HG02588 (cell line): ENCODE measurements at regions not wholly inside any gene's neighbourhood (a gene's known extent, or its start where the extent isn't known, plus 50 kb on each side); places are given as distances from the start of the nearest gene placed in this dataset.
"Not testable (repeated sequence)": the region's sequence is repeated elsewhere in the genome, so short reads cannot be mapped to it uniquely, and the experiment has no call there.

Experiments
- ATAC-seq: cut with Tn5 transposase; IDR thresholded peaks from one replicate; pipeline ENCODE4 v1.9.1; 2021; ENCODE audit warnings: mild to moderate bottlenecking, moderate library complexity; ENCODE audit not compliant: unreplicated experiment

DNA sequence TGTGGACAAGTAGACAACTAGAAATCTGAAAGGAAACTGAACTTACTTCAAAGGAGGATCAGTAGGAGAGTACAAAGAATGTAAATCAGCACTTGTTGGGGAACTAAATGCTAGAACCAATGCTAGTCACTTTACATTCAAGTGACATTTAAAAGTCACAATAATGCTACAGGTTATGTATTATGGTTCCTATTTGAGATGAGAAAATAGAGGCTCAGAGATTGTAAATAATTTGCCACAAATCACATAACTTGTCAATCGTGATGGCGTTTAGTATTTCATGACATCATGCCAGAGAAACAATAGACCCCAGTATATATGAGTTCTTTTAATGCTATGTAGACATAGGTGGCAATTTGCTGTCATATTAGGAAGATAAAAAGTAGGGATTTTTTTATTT is 467.8 kb upstream of the CBLB start:
- no peak for ATAC-seq

DNA sequence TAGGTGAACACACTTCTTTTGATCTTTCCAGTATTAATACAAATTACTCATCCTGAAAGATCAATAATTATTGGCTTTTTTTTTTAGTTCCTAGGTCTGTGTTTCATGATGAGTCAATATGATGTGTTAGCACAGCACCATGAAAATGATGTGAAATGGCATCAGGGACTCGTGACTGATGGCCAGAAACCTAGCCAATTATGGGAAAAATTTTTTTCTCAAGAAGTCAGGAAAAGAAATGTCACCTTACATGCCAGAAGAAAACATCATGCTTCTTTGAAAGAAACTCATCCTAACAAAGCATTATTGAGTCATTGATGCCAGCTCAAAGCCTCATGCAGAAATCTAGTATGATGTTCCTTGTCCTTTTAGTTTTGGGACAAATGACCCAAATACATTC is 468.3 kb upstream of the CBLB start:
- ATAC-seq = no peak

DNA sequence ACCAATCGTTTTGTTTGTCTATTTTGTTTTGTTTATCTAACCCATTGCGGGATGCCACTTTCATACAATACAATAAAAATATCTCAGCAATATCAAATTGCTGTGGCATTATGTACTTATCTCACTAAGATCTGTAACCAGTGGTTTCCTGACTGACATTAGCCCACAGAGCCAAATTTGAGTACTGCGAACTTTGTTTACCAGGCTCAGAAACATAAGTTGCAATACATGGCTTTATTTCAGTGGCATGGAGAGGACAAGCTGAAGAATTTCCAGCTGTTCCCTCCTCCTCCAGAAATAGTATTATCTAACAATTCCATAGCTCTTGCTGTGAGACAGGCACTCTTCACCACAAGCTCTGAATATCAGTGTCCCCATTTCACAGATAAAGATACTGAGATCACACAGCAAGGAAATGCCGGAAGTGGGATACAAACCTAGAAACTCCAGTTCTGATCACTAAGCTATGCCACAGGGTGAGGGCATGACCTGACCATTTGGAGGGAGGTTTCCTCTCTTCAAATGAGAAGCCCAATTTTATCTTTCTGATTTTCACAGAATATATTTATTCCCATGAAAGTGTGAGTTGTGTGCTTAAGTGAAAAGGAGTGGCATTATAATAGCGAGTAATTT is 469.9 kb upstream of the CBLB start:
- ATAC-seq = no peak

DNA sequence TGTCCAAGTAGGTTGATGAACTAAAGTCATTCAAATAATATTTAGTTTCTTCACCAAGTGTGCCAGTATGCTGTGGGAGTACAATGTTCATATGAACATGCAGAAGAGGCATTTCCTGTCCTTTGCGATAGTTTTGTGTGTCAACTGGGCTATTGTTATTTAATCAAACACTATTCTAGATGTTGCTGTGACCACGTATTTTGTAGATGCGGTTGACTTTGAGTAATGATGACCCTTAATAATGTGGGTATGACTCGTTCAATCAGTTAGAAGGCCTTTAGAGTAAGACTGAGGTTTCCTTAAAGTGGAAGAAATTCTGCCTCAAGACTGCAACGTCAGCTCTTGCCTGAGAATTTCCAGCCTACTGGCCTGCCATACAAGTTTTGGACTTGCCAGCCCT is 470.7 kb upstream of the CBLB start:
- ATAC-seq = no peak

DNA sequence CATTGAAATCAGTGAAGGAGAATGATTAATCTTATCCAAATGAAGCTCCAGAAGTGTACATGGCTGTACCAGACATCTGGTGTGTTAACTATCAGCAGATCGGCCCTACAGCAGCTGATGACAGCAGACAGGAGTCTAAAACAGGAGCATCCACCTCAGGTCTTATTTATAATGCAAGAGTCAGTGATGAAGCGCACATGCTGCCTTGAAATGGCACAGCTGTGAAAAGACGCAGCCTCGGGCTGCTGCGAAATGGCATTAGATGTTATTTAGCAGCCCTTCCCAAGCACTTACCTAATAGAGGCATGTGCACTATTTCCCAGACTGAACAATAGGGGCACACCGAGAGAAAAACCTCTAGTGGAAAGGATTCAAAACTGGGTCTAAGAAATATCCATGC is 472.3 kb upstream of the CBLB start:
- ATAC-seq = no peak

DNA sequence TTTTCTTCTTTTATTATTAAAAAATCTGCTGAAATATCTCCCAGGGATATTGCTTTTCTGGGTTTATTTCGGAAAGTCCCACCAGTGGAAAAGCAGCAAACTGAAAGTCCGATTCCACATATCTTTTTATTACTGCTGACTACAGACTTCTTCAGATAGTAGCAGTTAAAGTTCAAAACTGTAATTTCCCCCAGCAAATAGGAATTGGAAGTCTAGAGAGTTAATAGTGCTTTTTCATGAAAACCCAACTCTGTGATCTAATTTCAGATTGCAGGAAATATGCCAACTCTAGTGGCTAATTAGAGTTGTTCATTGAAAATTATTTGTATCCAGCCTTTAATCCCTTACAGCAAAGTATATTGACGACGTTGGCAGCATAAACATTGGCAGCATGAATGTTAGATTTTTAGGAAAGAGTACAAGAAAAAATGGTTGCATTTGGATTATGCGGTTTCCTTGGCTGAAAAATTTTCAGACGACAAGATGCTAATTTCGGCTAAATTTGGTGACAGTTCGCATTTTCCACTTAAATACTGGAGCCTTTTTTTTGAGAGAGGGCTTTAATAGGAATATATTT is 472.9 kb upstream of the CBLB start:
- no peak for ATAC-seq

DNA sequence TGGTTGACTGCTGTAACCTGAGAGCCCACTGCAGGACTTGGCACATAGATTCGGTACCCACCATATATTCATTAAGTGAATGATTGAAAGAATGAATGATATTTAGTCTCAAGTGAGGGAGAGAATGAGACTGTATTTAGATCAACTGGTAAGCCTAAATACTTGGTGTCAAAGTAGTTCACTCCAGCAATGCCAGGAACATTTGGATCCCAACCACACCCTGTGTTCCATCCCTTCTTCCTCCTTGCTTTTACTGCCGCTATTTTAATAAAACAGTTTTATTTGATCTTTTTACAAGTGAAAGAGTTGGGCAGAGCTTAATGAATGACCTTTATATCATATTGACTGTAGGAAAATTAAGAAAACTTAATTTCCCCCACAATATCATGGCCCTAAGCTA is 473.6 kb upstream of the CBLB start:
- ATAC-seq = no peak

DNA sequence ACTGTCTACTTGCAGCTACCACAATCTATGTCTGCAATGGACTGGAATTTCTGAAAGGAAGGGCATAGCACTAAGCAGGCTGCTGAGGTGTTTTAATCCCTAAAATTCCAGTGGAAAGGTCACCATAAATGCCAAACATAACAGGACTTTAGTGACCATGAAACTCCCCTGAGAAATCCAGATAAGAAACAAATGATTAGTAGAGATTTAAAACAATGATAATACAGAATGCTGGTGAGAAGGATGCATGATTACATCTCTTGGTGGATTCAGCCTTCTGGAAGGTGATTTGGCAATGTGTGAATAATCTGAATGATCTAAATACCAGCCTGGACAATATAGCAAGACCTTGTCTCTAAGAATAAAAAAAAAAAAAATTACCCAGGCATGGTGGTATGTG is 475.0 kb upstream of the CBLB start:
- no peak for ATAC-seq

DNA sequence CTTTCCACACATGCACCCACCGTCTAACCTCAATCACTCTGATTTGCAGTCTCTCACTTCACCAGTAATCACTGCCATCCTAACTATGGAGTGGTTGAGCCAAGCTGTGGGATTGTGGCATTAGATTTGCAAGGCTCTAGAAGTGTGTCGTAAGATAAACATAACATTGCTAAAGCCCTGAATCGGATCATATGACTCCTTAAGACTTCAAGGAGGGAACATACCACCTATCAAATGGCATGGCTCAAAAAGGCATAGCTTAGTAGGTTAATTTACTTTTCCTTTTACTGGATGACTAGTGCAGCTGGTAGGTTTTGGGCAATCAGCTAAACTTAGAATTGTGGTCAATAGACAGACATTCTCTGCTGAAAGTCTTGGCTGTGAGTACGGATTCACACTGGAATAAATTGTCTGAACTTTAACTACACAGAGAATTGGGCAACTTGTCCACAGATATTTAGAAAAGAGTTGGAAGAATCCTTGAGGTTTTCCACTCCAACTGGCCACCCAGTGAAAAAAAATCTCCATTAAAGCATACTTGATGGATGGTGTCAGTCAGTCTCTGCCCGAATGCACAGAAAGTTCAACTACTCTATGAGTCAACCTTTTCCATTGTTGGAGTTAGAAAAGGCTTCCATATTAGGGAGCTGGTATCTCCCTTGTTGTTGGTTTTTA is 476.7 kb upstream of the CBLB start:
- ATAC-seq = no peak

DNA sequence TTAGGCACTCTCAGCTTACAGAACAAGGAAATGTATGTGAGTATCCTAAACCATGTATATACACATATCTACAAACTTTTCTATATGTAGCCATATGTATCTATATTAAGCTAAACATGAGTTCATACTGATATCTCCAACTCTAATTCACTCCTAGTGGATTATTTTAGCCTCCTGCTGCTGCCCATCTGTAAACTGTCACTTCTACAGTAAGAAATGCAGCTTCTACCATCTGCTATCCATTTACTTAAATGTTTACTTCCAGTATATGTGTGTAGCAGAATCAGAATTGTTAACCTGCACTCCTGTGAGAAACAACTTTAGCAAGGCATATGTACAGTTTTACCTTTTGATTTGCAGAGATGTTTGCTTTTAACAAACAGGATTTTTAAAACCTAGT is 478.5 kb upstream of the CBLB start:
- no peak for ATAC-seq

DNA sequence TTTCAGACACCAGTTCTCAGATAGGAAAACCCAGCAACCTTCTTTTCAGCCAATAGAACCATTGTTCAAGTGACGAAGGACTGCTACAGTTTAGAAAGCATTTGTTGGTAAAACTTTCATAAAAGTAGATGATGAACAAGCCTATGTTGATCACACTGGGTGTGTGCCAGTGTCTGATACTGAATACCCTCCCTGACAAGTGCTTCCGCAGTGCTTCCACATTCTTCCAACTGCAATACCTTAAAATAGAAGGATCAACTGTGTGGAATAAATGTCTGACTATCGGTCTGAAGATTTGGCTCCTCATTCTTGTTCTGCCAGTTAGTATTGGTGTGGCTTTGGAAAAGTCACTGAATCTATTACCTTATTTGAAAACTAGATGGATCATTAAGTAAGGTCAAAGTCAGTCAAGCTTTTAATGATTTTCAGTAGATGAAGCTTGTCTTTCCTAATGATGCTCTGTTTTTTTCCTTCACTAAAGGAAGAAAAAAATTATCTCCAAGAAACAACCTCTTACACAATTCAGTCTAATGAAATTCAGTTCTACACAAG is 479.4 kb upstream of the CBLB start:
- ATAC-seq = no peak

DNA sequence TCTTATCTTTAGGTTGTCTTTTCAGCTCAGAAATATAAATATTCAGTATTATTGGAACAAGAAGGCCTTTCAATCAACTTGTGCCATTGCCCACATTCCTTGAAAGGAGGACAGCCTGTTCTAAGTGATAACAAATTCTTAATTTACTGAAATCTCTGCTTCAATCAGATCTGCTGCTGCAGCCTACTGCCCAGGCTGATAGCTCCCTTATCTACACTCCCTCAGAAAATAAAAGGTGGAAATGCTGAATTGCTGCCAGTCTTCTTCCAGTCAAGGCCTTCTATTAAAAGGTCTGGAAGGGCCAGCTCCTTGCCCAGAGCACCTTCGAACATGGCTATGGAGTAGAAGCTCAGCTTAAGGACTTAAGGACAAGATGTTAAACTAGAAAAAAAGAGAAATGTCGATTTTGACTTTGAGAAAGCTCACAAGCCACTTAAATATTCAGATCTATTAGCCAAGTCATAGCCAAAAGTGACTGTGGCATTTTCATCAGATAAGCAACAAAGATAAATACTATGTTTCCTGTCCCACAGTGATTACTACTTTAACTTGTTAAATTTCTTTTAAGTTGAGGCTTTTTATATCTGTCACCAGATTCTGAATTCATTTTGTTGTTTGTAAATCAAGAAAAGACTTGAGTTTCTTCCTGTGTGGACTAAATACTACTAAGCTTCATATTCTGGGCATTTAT is 480.5 kb upstream of the CBLB start:
- no peak for ATAC-seq

DNA sequence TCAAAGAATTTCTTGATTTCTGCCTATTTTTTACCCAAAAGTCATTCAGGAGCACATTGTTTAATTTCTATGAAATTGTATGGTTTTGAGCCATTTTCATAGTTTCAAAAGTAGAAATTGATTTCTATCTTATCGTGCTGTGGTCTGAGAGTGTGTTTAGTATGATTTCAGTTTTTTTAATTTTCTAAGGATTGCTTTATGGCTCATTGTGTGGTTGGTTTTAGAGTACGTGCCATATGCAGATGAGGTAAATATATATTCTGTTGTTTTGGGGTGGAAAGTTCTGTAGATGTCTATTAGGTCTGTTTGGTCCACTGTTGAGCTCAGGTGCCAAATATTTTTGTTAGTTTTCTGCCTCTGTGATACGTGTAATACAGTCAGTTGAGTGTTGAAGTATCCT is 487.1 kb upstream of the CBLB start:
- no peak for ATAC-seq

DNA sequence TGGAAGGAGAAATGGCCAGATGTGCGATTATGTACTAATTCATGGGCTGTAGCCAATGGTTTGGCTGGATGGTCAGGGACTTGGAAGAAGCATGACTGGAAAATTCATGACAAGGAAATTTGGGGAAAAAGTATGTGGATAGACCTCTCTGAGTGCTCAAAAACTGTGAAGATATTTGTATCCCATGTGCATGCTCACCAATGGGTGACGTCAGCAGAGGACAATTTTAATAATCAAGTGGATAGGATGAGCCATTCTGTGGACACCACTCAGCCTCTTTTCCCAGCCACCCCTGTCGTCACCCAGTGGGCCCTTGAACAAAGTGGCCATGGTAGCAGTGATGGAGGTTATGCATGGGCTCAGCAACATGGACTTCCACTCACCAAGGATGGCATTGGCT is 490.9 kb upstream of the CBLB start:
- no peak for ATAC-seq

DNA sequence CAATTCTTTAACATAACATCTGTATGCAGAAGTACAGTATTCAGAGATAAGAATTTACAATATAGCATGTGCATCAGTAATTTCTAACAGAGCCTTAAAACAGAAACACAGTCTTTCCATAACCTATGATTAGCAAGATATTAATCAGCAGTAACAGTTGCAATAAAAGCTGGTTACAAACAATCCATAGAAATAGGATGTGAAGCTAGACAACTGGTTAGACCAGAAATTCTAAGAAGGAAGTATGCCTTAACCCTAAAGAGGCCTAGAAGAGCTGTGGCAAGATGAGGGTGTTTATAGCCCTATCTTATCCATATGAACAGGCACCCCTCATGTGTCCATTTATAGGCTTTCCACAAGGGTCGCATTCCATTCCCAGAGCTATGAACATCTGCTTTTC is 492.1 kb upstream of the CBLB start:
- not testable (repeated sequence) for ATAC-seq

DNA sequence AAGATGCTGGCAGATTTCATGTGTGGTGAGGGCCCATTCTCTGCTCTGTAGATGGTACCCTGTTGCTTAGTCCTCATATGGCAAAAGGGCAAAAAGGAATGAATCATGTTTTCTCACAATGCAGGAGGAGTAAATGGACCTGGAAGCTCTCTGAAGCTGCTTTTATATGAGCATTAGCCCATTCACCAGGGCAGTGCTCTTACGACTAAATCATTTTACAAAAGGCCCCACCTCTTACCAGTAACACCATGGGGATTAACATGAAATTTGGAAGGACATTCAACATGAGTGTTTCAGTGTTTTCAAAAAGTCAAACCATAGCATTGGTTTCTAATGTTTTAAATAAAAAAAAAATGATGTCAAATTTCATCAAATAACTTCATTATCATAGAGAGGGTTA is 495.7 kb upstream of the CBLB start:
- ATAC-seq = no peak

DNA sequence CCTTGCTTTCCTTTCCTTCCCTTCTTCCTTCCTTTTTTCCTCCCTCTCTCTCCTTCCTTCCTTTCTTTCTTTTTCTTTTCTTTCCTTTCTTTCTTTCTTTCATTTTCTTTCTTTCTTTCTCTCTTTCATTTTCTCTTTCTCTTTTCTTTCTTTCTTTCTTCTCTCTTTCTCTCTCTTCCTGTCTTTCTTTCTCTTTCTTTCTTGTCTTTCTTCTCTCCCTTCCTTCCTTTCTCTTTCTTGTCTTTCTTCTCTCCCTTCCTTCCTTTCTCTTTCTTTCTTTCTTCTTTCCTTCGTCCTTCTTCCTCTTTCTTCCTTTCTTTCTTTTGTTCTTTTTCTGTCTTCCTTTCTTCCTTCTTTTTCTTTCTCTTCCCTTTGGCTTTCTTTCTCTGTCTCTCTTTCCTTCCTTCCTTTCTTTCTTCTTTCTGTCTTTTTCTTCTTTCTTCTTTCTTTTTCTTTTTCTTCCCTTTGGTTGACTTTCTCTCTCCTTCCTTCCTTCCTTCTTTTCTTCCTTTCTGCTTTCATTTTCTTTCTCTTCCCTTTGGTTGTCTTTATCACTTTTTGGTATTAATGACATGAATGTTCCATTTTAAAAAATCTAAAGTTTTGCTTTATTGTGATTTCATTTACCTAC is 496.4 kb upstream of the CBLB start:
- ATAC-seq = no peak

DNA sequence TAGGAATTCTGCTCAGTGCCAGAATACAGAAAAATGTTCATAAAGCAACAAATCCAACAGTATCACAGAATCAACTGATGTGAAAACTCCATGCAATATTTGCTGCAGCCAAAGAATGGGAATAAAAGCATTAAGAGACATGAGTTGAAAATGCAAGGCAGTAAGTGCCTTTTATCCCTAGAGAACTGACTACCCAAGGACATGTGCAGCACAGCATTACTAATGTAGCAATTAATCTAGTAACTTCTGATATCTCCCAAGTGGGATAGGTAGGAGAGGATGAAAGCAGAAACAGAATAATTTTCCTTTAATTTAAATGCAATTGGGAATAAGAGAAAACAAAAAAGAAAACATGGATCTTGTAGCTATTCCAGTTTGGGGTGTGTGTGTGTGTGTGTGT is 497.5 kb upstream of the CBLB start:
- no peak for ATAC-seq

DNA sequence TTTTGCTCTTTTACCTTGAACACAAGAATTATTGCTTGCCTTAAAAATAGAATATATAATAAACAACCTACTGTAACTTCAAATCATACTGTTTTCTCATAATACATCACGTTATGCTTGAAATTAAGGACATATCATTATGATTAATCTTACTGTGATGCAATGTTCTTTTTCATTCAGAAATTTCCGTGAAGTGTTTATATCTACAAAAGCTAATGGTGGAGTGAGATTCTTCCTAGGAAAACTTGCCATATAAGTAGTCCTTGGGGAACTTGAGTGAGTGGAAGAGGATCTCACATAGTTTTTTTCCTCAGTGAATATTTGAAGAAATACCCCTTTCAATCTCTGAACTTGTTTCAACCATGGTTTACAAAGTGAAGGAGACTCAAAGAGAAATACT is 498.7 kb upstream of the CBLB start:
- no peak for ATAC-seq

DNA sequence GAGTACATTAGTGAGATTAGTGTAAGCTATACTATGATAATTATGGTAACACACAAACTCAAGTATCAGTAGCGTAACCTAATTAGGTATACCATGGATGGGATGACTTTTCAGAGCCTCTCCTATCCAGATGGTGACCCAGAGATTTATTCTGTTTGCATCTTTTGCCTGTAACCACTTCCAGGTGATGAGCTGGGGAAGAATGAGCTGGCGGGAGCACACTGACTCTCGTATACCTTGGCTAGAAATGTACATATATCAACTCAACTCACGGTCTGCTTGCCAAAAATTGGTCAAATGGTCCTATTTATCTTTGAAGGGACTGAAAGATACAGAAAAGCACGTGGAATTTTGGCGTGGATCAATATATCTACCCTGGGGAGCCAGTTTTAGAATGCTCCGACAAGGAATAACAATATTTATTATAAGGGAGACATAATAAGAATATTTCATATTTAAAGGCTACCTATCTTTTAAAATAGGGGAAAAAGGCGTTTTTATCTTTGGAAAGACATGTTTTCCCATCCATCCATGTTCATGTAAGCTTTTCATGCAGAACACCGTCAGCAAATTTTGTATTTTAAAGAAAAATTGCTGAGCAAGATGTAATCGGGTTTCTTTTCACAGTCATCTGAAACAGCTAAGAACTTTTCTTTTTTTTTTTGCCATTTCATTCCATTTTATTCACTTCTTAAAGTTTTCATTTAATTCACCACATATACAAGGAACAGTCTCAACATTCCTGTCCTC is 502.6 kb upstream of the CBLB start:
- no peak for ATAC-seq
